ENCODE measurements at regions not wholly inside any gene's neighbourhood (a gene's known extent, or its start where the extent isn't known, plus 50 kb on each side); places are given as distances from the start of the nearest gene placed in this dataset.

- peaks cover 3 to 4% of the 10 kb centered on the region in 2 donors for H3K27me3 Mint-ChIP-seq
- no peak overlapping the region for H3K4me3 ChIP-seq (ENCODE audit: low read length in 2 of 2)
- H3K27me3 ChIP-seq (ENCODE audit: insufficient read depth, low read length), result no peaks in the 10 kb centered on the region
- POLR2A ChIA-PET (ENCODE audit: partially characterized antibody), result no interaction called here
- no peaks in the 10 kb centered on the region for H3K4me1 ChIP-seq (ENCODE audit: insufficient read depth, low read length)
- CTCF ChIA-PET (ENCODE audit: partially characterized antibody), result no interaction called here
- no peak overlapping the region for H3K4me3 Mint-ChIP-seq
- no peak overlapping the region for H3K27ac ChIP-seq (ENCODE audit: low read depth, low read length)
- no peak overlapping the region for H3K27ac Mint-ChIP-seq
- no peaks in the 10 kb centered on the region for H3K9me3 ChIP-seq (ENCODE audit: control insufficient read depth in 1 of 2, low read length in 2 of 2)
- peaks cover 0 to 4% (median 0%) of the 10 kb centered on the region in 8 donors for H3K9me3 Mint-ChIP-seq
- H3K4me1 Mint-ChIP-seq, result peaks cover 0 to 7% (median 0%) of the 10 kb centered on the region in 4 donors
- H3K36me3 Mint-ChIP-seq, result no peaks in the 10 kb centered on the region
- DNase-seq, result no peak
- intact Hi-C loops (cut with micrococcal nuclease), result no loop called here
- no peaks in the 10 kb centered on the region for H3K36me3 ChIP-seq (ENCODE audit: insufficient read depth, low read length)
These were observed 102.6 kb upstream of the LMNTD1 start for GRCh38 chr12:25655702-25656101.

- POLR2A ChIA-PET (ENCODE audit: partially characterized antibody), result no interaction called here
- intact Hi-C loops (cut with micrococcal nuclease), result no loop called here
- Mint-ChIP-seq H3K27me3 (no peaks in the 10 kb centered on the region), H3K36me3 (no peaks in the 10 kb centered on the region), H3K4me1 (no peaks in the 10 kb centered on the region), H3K27ac (no peak overlapping the region), H3K4me3 (no peak overlapping the region), H3K9me3 (peaks cover 0 to 6% (median 0%) of the 10 kb centered on the region in 8 donors)
- no peaks in the 10 kb centered on the region for H3K27me3 ChIP-seq (ENCODE audit: insufficient read depth, low read length)
- H3K4me3 ChIP-seq (ENCODE audit: low read length in 2 of 2), result no peak overlapping the region
- no peaks in the 10 kb centered on the region for H3K9me3 ChIP-seq (ENCODE audit: control insufficient read depth in 1 of 2, low read length in 2 of 2)
- no peak for DNase-seq
- no peak overlapping the region for H3K27ac ChIP-seq (ENCODE audit: low read depth, low read length)
- CTCF ChIA-PET (ENCODE audit: partially characterized antibody), result no interaction called here
- H3K4me1 ChIP-seq (ENCODE audit: insufficient read depth, low read length), result no peaks in the 10 kb centered on the region
- H3K36me3 ChIP-seq (ENCODE audit: insufficient read depth, low read length), result no peaks in the 10 kb centered on the region
These were observed 106.5 kb upstream of the LMNTD1 start for GRCh38 chr12:25659621-25660020.

- Histone ChIP-seq H3K27me3 (ENCODE audit: insufficient read depth, low read length) (no peaks in the 10 kb centered on the region), H3K4me3 (ENCODE audit: low read length in 2 of 2) (no peak overlapping the region), H3K36me3 (ENCODE audit: insufficient read depth, low read length) (no peaks in the 10 kb centered on the region), H3K9me3 (ENCODE audit: control insufficient read depth in 1 of 2, low read length in 2 of 2) (no peaks in the 10 kb centered on the region), H3K4me1 (ENCODE audit: insufficient read depth, low read length) (no peaks in the 10 kb centered on the region), H3K27ac (ENCODE audit: low read depth, low read length) (no peak overlapping the region)
- Mint-ChIP-seq H3K4me1 (no peaks in the 10 kb centered on the region), H3K27ac (no peak overlapping the region), H3K4me3 (no peak overlapping the region), H3K9me3 (peaks cover 0 to 6% (median 0%) of the 10 kb centered on the region in 8 donors), H3K36me3 (no peaks in the 10 kb centered on the region), H3K27me3 (no peaks in the 10 kb centered on the region)
- ChIA-PET CTCF (ENCODE audit: partially characterized antibody) (no interaction called here), POLR2A (ENCODE audit: partially characterized antibody) (no interaction called here)
- intact Hi-C loops (cut with micrococcal nuclease), result no loop called here
- DNase-seq, result no peak
These were observed 117.3 kb upstream of the LMNTD1 start for GRCh38 chr12:25670076-25671055.

- H3K27me3 ChIP-seq (ENCODE audit: insufficient read depth, low read length), result no peaks in the 10 kb centered on the region
- peaks cover 0 to 6% (median 0%) of the 10 kb centered on the region in 8 donors for H3K9me3 Mint-ChIP-seq
- ChIA-PET POLR2A (ENCODE audit: partially characterized antibody) (no interaction called here), CTCF (ENCODE audit: partially characterized antibody) (no interaction called here)
- no peaks in the 10 kb centered on the region for H3K36me3 Mint-ChIP-seq
- no peaks in the 10 kb centered on the region for H3K9me3 ChIP-seq (ENCODE audit: control insufficient read depth in 1 of 2, low read length in 2 of 2)
- H3K4me1 Mint-ChIP-seq, result no peaks in the 10 kb centered on the region
- no peaks in the 10 kb centered on the region for H3K4me1 ChIP-seq (ENCODE audit: insufficient read depth, low read length)
- no peak overlapping the region for H3K27ac ChIP-seq (ENCODE audit: low read depth, low read length)
- H3K4me3 ChIP-seq (ENCODE audit: low read length in 2 of 2), result no peak overlapping the region
- DNase-seq, result no peak
- no peak overlapping the region for H3K4me3 Mint-ChIP-seq
- intact Hi-C loops (cut with micrococcal nuclease), result no loop called here
- no peaks in the 10 kb centered on the region for H3K27me3 Mint-ChIP-seq
- H3K27ac Mint-ChIP-seq, result no peak overlapping the region
- no peaks in the 10 kb centered on the region for H3K36me3 ChIP-seq (ENCODE audit: insufficient read depth, low read length)
These were observed 122.7 kb upstream of the LMNTD1 start for GRCh38 chr12:25675808-25676207.

GRCh38 chr12:25677232-25677937 lies 124.3 kb upstream of the LMNTD1 start:
- no peak for DNase-seq
- peaks cover 0 to 5% (median 0%) of the 10 kb centered on the region in 8 donors for H3K9me3 Mint-ChIP-seq
- H3K4me1 Mint-ChIP-seq, result no peaks in the 10 kb centered on the region
- H3K4me3 ChIP-seq (ENCODE audit: low read length in 2 of 2), result no peak overlapping the region
- no peaks in the 10 kb centered on the region for H3K27me3 ChIP-seq (ENCODE audit: insufficient read depth, low read length)
- intact Hi-C loops (cut with micrococcal nuclease), result no loop called here
- no peaks in the 10 kb centered on the region for H3K36me3 Mint-ChIP-seq
- H3K27ac Mint-ChIP-seq, result no peak overlapping the region
- H3K4me3 Mint-ChIP-seq, result no peak overlapping the region
- H3K4me1 ChIP-seq (ENCODE audit: insufficient read depth, low read length), result no peaks in the 10 kb centered on the region
- POLR2A ChIA-PET (ENCODE audit: partially characterized antibody), result no interaction called here
- H3K36me3 ChIP-seq (ENCODE audit: insufficient read depth, low read length), result no peaks in the 10 kb centered on the region
- no peaks in the 10 kb centered on the region for H3K27me3 Mint-ChIP-seq
- CTCF ChIA-PET (ENCODE audit: partially characterized antibody), result no interaction called here
- no peaks in the 10 kb centered on the region for H3K9me3 ChIP-seq (ENCODE audit: control insufficient read depth in 1 of 2, low read length in 2 of 2)
- H3K27ac ChIP-seq (ENCODE audit: low read depth, low read length), result no peak overlapping the region

- ChIA-PET CTCF (ENCODE audit: partially characterized antibody) (no interaction called here), POLR2A (ENCODE audit: partially characterized antibody) (no interaction called here)
- H3K4me3 Mint-ChIP-seq, result no peak overlapping the region
- no peaks in the 10 kb centered on the region for H3K27me3 Mint-ChIP-seq
- no peak overlapping the region for H3K27ac Mint-ChIP-seq
- H3K4me1 Mint-ChIP-seq, result no peaks in the 10 kb centered on the region
- Histone ChIP-seq H3K27me3 (ENCODE audit: insufficient read depth, low read length) (no peaks in the 10 kb centered on the region), H3K9me3 (ENCODE audit: control insufficient read depth in 1 of 2, low read length in 2 of 2) (no peaks in the 10 kb centered on the region), H3K27ac (ENCODE audit: low read depth, low read length) (no peak overlapping the region), H3K4me1 (ENCODE audit: insufficient read depth, low read length) (no peaks in the 10 kb centered on the region), H3K4me3 (ENCODE audit: low read length in 2 of 2) (no peak overlapping the region), H3K36me3 (ENCODE audit: insufficient read depth, low read length) (no peaks in the 10 kb centered on the region)
- no peaks in the 10 kb centered on the region for H3K36me3 Mint-ChIP-seq
- no peak for DNase-seq
- H3K9me3 Mint-ChIP-seq, result peaks cover 0 to 7% (median 0%) of the 10 kb centered on the region in 8 donors
- intact Hi-C loops (cut with micrococcal nuclease), result no loop called here
These were observed 128.5 kb upstream of the LMNTD1 start for GRCh38 chr12:25681580-25681979.

GRCh38 chr12:25682421-25682820 lies 129.3 kb upstream of the LMNTD1 start:
- Histone ChIP-seq H3K36me3 (ENCODE audit: insufficient read depth, low read length) (no peaks in the 10 kb centered on the region), H3K27me3 (ENCODE audit: insufficient read depth, low read length) (no peaks in the 10 kb centered on the region), H3K9me3 (ENCODE audit: control insufficient read depth in 1 of 2, low read length in 2 of 2) (no peaks in the 10 kb centered on the region), H3K4me1 (ENCODE audit: insufficient read depth, low read length) (no peaks in the 10 kb centered on the region), H3K4me3 (ENCODE audit: low read length in 2 of 2) (no peak overlapping the region), H3K27ac (ENCODE audit: low read depth, low read length) (no peak overlapping the region)
- POLR2A ChIA-PET (ENCODE audit: partially characterized antibody), result no interaction called here
- Mint-ChIP-seq H3K4me3 (no peak overlapping the region), H3K4me1 (no peaks in the 10 kb centered on the region), H3K27ac (no peak overlapping the region), H3K36me3 (no peaks in the 10 kb centered on the region), H3K27me3 (no peaks in the 10 kb centered on the region), H3K9me3 (peaks cover 0 to 10% (median 2%) of the 10 kb centered on the region in 8 donors)
- no peak for DNase-seq
- intact Hi-C loops (cut with micrococcal nuclease), result no loop called here
- CTCF ChIA-PET (ENCODE audit: partially characterized antibody), result no interaction called here
